Heart left ventricle (tissue), 16 donors: ENCODE measurements at regions not wholly inside any gene's neighbourhood (a gene's known extent, or its start where the extent isn't known, plus 50 kb on each side); places are given as distances from the start of the nearest gene placed in this dataset.

Source experiments
- ATAC-seq, 4 donors: fragments of 200-7000 bp; cut with Tn5 transposase; one replicate each; pipeline ENCODE4 v1.9.1; 2020 to 2022; ENCODE audit warnings: moderate library complexity in 4 of 4, mild to moderate bottlenecking in 3 of 4, moderate number of reproducible peaks in 1 of 4
- DNase-seq, 5 donors: peaks; one replicate each; pipeline ENCODE4 v3.0.0-alpha.2; 2020
- H3K27ac ChIP-seq, 12 donors: fragments of 200-600 bp; sonication (generic) in 4 of 12; one replicate each; pipeline versions ENCODE4 v1.5.0 to v1.8.0; 2016 to 2022; ENCODE audit warnings: mild to moderate bottlenecking in 2 of 12
- H3K27me3 ChIP-seq, 9 donors: fragments of 200-600 bp; sonication (generic) in 2 of 9; one replicate each; pipeline versions ENCODE4 v1.5.1 to v1.8.0; 2016 to 2022; ENCODE audit warnings: mild to moderate bottlenecking in 3 of 9
- H3K36me3 ChIP-seq, 9 donors: fragments of 200-600 bp; sonication (generic) in 2 of 9; one replicate each; pipeline versions ENCODE4 v1.5.0 to v1.8.0; 2018 to 2022; ENCODE audit warnings: mild to moderate bottlenecking in 2 of 9
- H3K4me1 ChIP-seq, 12 donors: fragments of 200-600 bp; sonication (generic) in 4 of 12; one replicate each; pipeline versions ENCODE4 v1.5.0 to v1.8.0; 2016 to 2022; ENCODE audit warnings: mild to moderate bottlenecking in 3 of 12
- H3K4me3 ChIP-seq, 12 donors: fragments of 200-600 bp; sonication (generic) in 4 of 12; one replicate each; pipeline versions ENCODE4 v1.5.0 to v1.8.0; 2017 to 2022; ENCODE audit warnings: mild to moderate bottlenecking in 9 of 12, moderate library complexity in 4 of 12
- H3K9me3 ChIP-seq, 12 donors: fragments of 200-600 bp; sonication (generic) in 4 of 12; one replicate each; pipeline versions ENCODE4 v1.5.0 to v1.8.0; 2016 to 2022; ENCODE audit warnings: mild to moderate bottlenecking in 1 of 12
- POLR2A ChIP-seq, 2 donors: fragments of 450-650 bp; IDR thresholded peaks; one replicate each; pipeline ENCODE4 v1.6.1; 2017; ENCODE audit warnings: antibody characterized with exemption in 2 of 2, mild to moderate bottlenecking in 2 of 2, moderate library complexity in 2 of 2
- WGBS, 4 donors: extraction: QIAGEN DNeasy Blood & Tissue Kit in 2 of 4; methylation state at CpG; one replicate each; pipeline versions ENCODE4 v1.1.5 to v1.1.7; 2013 to 2018; 5-methylcytosine and 5-hydroxymethylcytosine counted together
- intact Hi-C, 10 donors: fragments of 100-400 bp; cut with DNase I; formaldehyde crosslinking; loops; one replicate each; pipeline versions ENCODE4 v1.11.1 to v1.14.2; 2022
- TF ChIP-seq, protein P1 (sequence below), 12 donors: fragments of 200-600 bp; sonication (generic) in 4 of 12; IDR thresholded peaks; one replicate each; pipeline versions ENCODE4 v1.5.0 to v1.8.0; 2018 to 2022; ENCODE audit warnings: antibody characterized with exemption in 12 of 12, mild to moderate bottlenecking in 5 of 12
- donor health status: ischemic (EF 13 %, LVEDD 7.1; RV severe dilation, severe dysfunction).
- donor health status: healthy with polysubstance abuse.
- donor health status: DM: no; HTN: yes; CAD: no.
- donor health status: DM: no; HTN: no; CAD: no.
- donor health status: ischemic (EF 25% LVEDD 6.9; RV normal size, moderate dysfunction).
- donor health status: ischemic (EF 25% LVEDD 5.7; RV mildly dilated, moderate dysfunction).
- donor health status: healthy.
- donor health status: DM: yes; HTN: yes; CAD: no.
- donor health status: ischemic (EF 35%, LVEDD 5.7; RV mildly dilated, moderate dysfunction).
- donor health status: nonischemic (EF 11% LVEDD 7.7; RV severe dilation, severe dysfunction).
- donor health status: DM: yes; HTN: yes; CAD: no.
- donor health status: PGD.
- donor health status: ischemic (EF 29% LVEDD 5.4; RV normal size, mild dysfunction).
- donor health status: nonischemic (EF 23%, LVEDD 6.1; RV moderate dilation, normal function).

DNA sequence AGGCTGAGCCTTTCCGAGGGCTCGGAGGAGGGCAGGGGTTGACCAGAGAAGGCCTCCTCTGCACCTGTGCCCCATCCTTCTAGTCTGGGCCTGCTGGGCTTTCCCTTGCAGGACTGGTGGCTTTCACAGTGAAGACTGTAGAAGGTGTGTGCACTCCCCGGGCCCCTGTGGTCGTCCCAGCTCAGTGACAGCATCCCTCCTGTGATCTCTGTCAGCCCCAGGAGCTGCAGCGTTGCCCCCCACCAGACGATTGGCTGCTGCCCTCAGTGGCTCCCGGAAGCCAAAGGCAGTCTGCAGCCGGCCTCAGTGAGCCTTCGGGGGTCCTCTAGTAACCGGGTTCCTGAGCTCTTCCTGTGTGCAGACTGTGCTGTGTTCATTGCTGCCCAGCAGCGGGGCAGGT is 69.4 kb upstream of the EN2 start:
- no peak for DNase-seq
- no peak for TF ChIP-seq POLR2A (IDR thresholded peaks at IDR 0.05)
- TF ChIP-seq, protein P1, sequence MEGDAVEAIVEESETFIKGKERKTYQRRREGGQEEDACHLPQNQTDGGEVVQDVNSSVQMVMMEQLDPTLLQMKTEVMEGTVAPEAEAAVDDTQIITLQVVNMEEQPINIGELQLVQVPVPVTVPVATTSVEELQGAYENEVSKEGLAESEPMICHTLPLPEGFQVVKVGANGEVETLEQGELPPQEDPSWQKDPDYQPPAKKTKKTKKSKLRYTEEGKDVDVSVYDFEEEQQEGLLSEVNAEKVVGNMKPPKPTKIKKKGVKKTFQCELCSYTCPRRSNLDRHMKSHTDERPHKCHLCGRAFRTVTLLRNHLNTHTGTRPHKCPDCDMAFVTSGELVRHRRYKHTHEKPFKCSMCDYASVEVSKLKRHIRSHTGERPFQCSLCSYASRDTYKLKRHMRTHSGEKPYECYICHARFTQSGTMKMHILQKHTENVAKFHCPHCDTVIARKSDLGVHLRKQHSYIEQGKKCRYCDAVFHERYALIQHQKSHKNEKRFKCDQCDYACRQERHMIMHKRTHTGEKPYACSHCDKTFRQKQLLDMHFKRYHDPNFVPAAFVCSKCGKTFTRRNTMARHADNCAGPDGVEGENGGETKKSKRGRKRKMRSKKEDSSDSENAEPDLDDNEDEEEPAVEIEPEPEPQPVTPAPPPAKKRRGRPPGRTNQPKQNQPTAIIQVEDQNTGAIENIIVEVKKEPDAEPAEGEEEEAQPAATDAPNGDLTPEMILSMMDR (IDR thresholded peaks at IDR 0.05), result no peak
- no peak for ATAC-seq
- Histone ChIP-seq H3K4me1 (no peaks in the 10 kb centered on the region), H3K36me3 (no peaks in the 10 kb centered on the region), H3K9me3 (no peaks in the 10 kb centered on the region), H3K27me3 (peaks cover 10 to 74% (median 44%) of the 10 kb centered on the region in 9 donors), H3K4me3 (no peak overlapping the region), H3K27ac (no peak overlapping the region)
- intact Hi-C loops, result loop anchor here in 1 of 10 donors (10.0 kb wide), 2 partner anchors 66 to 146 kb away; partner anchors contain the start of gene EN2
- 59 to 68% (median 62%) methylated on average over 8 to 11 of the region's 11 CpGs for WGBS, 4 donors

DNA sequence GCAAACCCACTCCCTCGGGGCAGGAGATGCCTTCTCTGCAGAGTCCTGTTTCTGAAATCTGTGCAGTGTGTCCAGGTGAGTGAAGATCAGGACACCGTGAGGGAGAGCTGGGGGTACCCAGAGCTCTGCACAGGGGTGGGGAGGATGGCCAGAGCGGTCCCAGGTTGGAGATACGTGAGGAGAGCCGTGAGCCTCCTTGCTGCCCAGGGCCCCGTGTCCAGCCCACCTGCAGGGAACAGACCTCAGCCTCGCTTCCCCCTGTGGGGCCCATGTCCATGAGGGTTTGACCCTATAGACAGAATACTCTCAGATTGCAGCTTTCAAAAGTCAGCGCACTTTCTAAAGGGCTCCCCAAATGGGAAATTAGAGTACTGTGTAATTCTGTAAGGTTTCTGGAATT is 66.5 kb upstream of the EN2 start:
- intact Hi-C loops, result no loop called here
- TF ChIP-seq POLR2A (IDR thresholded peaks at IDR 0.05), result no peak
- TF ChIP-seq, protein P1 (IDR thresholded peaks at IDR 0.05), result no peak
- H3K36me3 ChIP-seq, result no peaks in the 10 kb centered on the region
- WGBS, 4 donors, result 75 to 85% (median 78%) methylated on average over 5 to 8 of the region's 8 CpGs
- no peak overlapping the region for H3K4me3 ChIP-seq
- H3K27ac ChIP-seq, result no peak overlapping the region
- H3K4me1 ChIP-seq, result no peaks in the 10 kb centered on the region
- peaks cover 3 to 72% (median 26%) of the 10 kb centered on the region in 9 donors for H3K27me3 ChIP-seq
- ATAC-seq (no peak), DNase-seq (no peak)
- H3K9me3 ChIP-seq, result no peaks in the 10 kb centered on the region

DNA sequence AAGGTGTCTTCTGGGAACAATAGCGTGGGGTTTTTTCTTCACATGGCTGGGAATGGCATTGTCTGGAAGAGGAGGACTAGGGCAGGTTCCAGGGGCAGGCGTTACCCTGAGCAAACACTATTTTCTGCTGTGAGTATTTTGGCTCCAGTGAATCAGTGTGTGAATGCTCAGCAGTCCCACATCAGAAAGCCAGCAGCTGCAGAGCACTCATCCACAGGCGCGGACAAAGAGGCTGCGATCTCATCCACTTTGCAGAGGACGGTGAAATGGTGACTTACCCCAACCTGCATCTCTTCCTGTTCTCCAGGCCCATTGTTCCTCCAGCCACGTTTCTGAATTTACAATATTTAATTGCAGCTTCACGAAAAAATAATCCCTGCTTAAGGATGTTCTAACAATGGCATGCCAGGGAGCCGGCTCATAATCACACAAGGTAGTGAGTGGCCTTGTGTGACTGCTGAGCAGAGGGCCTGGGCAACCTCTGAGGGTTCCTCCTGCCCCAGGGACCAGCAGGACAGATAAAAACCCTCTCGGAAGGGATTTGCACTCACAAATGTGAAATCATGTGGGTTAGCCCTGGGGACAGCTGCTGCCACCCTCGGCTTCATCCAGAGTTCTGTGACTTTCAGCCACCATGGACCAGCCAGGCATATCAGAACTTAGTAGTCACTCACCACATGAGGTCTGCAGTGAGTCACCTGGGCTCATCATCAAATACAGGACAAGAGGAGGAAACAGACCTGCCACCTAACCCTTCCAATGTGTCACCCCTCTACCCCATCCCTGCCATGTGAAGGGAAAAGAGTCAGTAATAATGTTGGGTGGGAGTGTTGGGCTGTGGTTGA is 65.0 kb upstream of the EN2 start:
- TF ChIP-seq, protein P1 (IDR thresholded peaks at IDR 0.05), result no peak
- TF ChIP-seq POLR2A (IDR thresholded peaks at IDR 0.05), result no peak
- no peak overlapping the region for H3K27ac ChIP-seq
- DNase-seq, result peak in 1 of 5 donors; percentile 10
- H3K9me3 ChIP-seq, result no peaks in the 10 kb centered on the region
- WGBS, 4 donors, result 71 to 84% (median 76%) methylated on average over 11 of the region's 11 CpGs
- peaks cover 3 to 66% (median 19%) of the 10 kb centered on the region in 9 donors for H3K27me3 ChIP-seq
- no peaks in the 10 kb centered on the region for H3K4me1 ChIP-seq
- ATAC-seq, result no peak
- intact Hi-C loops, result no loop called here
- H3K36me3 ChIP-seq, result no peaks in the 10 kb centered on the region
- H3K4me3 ChIP-seq, result no peak overlapping the region

DNA sequence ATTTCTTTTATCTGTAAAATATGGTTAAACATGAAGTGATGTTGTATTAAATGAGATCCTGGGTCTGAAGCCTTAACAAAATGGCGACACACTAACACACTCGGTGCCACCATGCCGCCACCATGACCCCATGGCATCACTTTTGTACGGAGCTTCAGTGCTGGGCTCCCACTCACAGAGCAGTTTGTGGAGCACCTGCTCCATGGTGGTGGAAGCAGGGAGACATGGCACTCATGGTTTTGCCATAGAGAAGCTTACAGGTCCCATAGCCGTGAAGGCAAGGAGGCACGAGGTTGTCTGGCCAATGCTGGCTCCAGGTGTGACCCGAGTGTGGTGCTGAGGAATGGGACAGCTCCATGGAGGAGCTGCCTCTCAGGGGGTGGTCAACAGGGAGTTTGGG is 63.5 kb upstream of the EN2 start:
- no peak for ATAC-seq
- Histone ChIP-seq H3K9me3 (no peaks in the 10 kb centered on the region), H3K36me3 (no peaks in the 10 kb centered on the region), H3K4me1 (no peaks in the 10 kb centered on the region), H3K27me3 (peaks cover 0 to 53% (median 13%) of the 10 kb centered on the region in 9 donors), H3K27ac (no peak overlapping the region), H3K4me3 (no peak overlapping the region)
- intact Hi-C loops, result no loop called here
- WGBS, 4 donors, result 85 to 87% (median 86%) methylated on average over 7 of the region's 7 CpGs
- no peak for DNase-seq
- TF ChIP-seq POLR2A (IDR thresholded peaks at IDR 0.05), result no peak
- TF ChIP-seq, protein P1 (IDR thresholded peaks at IDR 0.05), result no peak
